Lower leg skin (tissue), 3 donors: ENCODE measurements at regions not wholly inside any gene's neighbourhood (a gene's known extent, or its start where the extent isn't known, plus 50 kb on each side); places are given as distances from the start of the nearest gene placed in this dataset.

Source experiments
- POLR2A ChIP-seq, 2 donors: fragments of 450-650 bp; IDR thresholded peaks; one replicate each; pipeline ENCODE4 v1.6.1; 2016 to 2017; ENCODE audit warnings: antibody characterized with exemption in 2 of 2, mild to moderate bottlenecking in 1 of 2, moderate library complexity in 1 of 2
- TF ChIP-seq, protein P1 (sequence below), 3 donors: fragments of 450-650 bp; IDR thresholded peaks; one replicate each; pipeline ENCODE4 v1.5.1; 2016; ENCODE audit warnings: antibody characterized with exemption in 3 of 3, mild to moderate bottlenecking in 3 of 3, moderate library complexity in 2 of 3

DNA sequence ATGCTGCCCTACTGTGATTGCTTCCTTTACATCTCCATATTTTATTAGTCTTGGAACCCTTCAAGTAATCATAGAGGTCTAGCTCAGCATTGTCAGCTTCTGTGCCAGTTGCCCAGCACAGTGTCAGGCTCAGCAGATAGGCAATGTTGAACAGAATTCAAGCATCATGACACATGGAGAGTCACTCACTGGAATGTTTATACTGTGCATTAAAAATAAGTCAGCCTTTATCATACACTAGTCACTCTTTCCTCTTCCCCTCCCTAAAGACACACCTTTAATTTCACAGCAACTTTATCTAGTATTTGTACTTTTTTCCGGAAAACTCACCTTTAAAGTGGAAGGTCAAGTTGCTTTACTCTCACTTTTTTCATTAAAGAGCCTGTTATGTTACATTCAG, 253.8 kb upstream of the CDH11 start:
- TF ChIP-seq, protein P1, sequence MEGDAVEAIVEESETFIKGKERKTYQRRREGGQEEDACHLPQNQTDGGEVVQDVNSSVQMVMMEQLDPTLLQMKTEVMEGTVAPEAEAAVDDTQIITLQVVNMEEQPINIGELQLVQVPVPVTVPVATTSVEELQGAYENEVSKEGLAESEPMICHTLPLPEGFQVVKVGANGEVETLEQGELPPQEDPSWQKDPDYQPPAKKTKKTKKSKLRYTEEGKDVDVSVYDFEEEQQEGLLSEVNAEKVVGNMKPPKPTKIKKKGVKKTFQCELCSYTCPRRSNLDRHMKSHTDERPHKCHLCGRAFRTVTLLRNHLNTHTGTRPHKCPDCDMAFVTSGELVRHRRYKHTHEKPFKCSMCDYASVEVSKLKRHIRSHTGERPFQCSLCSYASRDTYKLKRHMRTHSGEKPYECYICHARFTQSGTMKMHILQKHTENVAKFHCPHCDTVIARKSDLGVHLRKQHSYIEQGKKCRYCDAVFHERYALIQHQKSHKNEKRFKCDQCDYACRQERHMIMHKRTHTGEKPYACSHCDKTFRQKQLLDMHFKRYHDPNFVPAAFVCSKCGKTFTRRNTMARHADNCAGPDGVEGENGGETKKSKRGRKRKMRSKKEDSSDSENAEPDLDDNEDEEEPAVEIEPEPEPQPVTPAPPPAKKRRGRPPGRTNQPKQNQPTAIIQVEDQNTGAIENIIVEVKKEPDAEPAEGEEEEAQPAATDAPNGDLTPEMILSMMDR (IDR thresholded peaks at IDR 0.05): no peak
- TF ChIP-seq POLR2A (IDR thresholded peaks at IDR 0.05): no peak
